Ovary (tissue), 7 donors: ENCODE measurements at regions not wholly inside any gene's neighbourhood (a gene's known extent, or its start where the extent isn't known, plus 50 kb on each side); places are given as distances from the start of the nearest gene placed in this dataset.

Experiments
- DNase-seq, 5 donors: peaks; one replicate each; pipeline ENCODE4 v3.0.0-alpha.2; 2019 to 2020
- H3K27ac ChIP-seq, 2 donors: fragments of 200-600 bp; one replicate each; pipeline versions ENCODE4 v1.5.1 to v1.8.0; 2019 to 2022
- H3K27me3 ChIP-seq: fragments of 200-600 bp; one replicate; pipeline ENCODE4 v1.8.0; 2022
- H3K36me3 ChIP-seq: fragments of 200-600 bp; sonication (generic); one replicate; pipeline ENCODE4 v1.5.1; 2019
- H3K4me1 ChIP-seq: one replicate; pipeline ENCODE4 v1.8.1; 2013; ENCODE audit warnings: mild to moderate bottlenecking, moderate library complexity; ENCODE audit not compliant: insufficient read depth
- H3K4me3 ChIP-seq: fragments of 200-600 bp; sonication (generic); one replicate; pipeline ENCODE4 v1.5.1; 2017
- H3K9me3 ChIP-seq, 2 donors: fragments of 200-600 bp in 1 of 2; sonication (generic) in 1 of 2; one replicate each; pipeline versions ENCODE4 v1.5.1 to v1.8.1; 2013 to 2019; ENCODE audit warnings: mild to moderate bottlenecking in 1 of 2, moderate library complexity in 1 of 2
- EP300 ChIP-seq: sonication (generic); formaldehyde crosslinking; IDR thresholded peaks from one replicate; pipeline ENCODE4 v1.6.1; 2017; ENCODE audit warnings: antibody characterized with exemption
- POLR2A ChIP-seq: fragments of 450-650 bp; IDR thresholded peaks from one replicate; pipeline ENCODE4 v1.6.1; 2017; ENCODE audit warnings: antibody characterized with exemption, mild to moderate bottlenecking, moderate library complexity
- WGBS, 3 donors: extraction: QIAGEN DNeasy Blood & Tissue Kit in 1 of 3; methylation state at CpG; one replicate each; pipeline versions ENCODE4 v1.1.5 to v1.1.7; 2013 to 2017; 5-methylcytosine and 5-hydroxymethylcytosine counted together
- intact Hi-C, 4 donors: fragments of 100-400 bp; cut with DNase I; formaldehyde crosslinking; loops; one replicate each; pipeline versions ENCODE4 v1.11.0 to v1.15.1; 2022 to 2023
- TF ChIP-seq, protein P1 (sequence below), 3 donors: fragments of 450-650 bp in 2 of 3; fragments of 200-600 bp in 1 of 3; IDR thresholded peaks; one replicate each; pipeline versions ENCODE4 v1.5.1 to v1.8.0; 2016 to 2022; ENCODE audit warnings: antibody characterized with exemption in 3 of 3, mild to moderate bottlenecking in 1 of 3
- donor health status: DM: no; HTN: no; CAD: no; lungs with moderate emphysema.
- donor health status: DM: no; HTN: no; CAD: no.
- donor health status: Bipolar disorder and iron deficiency.
- donor health status: DM: no; HTN: no; CAD: no.
- donor health status: DM: yes; HTN: yes; CAD: no.

DNA sequence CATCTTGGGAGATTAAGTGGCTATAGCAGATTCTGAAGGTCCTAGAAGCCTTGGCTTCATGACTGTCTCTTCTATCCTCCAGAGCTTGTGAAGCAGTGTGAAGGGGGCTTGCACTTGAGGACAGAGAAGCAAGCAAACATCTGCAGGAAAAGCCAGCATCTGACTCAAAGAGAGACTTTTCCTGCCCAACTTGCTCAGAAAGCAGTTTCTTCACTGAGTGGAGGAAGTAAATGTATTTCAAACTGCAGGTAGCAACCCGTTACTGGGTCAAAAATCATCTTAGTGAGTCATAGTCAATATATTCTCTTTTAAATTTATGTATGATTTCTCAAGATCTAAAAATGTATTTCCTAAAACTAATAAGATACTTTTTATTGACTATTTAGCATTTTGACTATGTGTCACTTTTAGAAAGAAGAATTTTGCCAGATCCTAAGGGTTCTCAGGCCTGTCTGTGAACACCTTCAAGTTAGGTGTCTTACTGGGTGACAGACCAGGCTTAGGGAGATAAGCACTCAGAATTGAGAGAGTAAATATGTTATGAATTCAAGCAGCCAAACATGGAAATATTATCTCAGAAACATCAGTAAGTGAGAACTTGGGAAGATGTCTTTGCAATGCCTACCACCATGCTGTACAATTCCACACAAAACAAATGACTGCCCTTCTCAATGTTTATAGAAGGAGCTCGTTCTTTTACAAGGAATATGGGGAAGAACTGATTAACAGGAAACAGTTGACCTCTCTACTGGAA, 72.6 kb upstream of the DMAC1 start:
- DNase-seq = no peak
- H3K27ac ChIP-seq = no peak overlapping the region
- H3K4me1 ChIP-seq = no peaks in the 10 kb centered on the region
- intact Hi-C loops = no loop called here
- no peak overlapping the region for H3K4me3 ChIP-seq
- TF ChIP-seq, protein P1, sequence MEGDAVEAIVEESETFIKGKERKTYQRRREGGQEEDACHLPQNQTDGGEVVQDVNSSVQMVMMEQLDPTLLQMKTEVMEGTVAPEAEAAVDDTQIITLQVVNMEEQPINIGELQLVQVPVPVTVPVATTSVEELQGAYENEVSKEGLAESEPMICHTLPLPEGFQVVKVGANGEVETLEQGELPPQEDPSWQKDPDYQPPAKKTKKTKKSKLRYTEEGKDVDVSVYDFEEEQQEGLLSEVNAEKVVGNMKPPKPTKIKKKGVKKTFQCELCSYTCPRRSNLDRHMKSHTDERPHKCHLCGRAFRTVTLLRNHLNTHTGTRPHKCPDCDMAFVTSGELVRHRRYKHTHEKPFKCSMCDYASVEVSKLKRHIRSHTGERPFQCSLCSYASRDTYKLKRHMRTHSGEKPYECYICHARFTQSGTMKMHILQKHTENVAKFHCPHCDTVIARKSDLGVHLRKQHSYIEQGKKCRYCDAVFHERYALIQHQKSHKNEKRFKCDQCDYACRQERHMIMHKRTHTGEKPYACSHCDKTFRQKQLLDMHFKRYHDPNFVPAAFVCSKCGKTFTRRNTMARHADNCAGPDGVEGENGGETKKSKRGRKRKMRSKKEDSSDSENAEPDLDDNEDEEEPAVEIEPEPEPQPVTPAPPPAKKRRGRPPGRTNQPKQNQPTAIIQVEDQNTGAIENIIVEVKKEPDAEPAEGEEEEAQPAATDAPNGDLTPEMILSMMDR (IDR thresholded peaks at IDR 0.05) = no peak
- TF ChIP-seq EP300 = no peak
- no peak for TF ChIP-seq POLR2A
- H3K36me3 ChIP-seq = no peaks in the 10 kb centered on the region
- H3K27me3 ChIP-seq = no peaks in the 10 kb centered on the region
- H3K9me3 ChIP-seq = no peaks in the 10 kb centered on the region
- WGBS, 3 donors = 56 to 64% (median 62%) methylated on average over 2 of the region's 2 CpGs

GRCh38 chr9:7869340-7869739, 69.8 kb upstream of the DMAC1 start:
- H3K4me3 ChIP-seq = no peak overlapping the region
- H3K9me3 ChIP-seq = no peaks in the 10 kb centered on the region
- intact Hi-C loops = no loop called here
- DNase-seq = no peak
- H3K27ac ChIP-seq = no peak overlapping the region
- no peaks in the 10 kb centered on the region for H3K4me1 ChIP-seq
- no peak for TF ChIP-seq POLR2A
- TF ChIP-seq, protein P1 (IDR thresholded peaks at IDR 0.05) = no peak
- no peak for TF ChIP-seq EP300
- 75 to 86% (median 83%) methylated on average over 2 of the region's 2 CpGs for WGBS, 3 donors
- H3K27me3 ChIP-seq = no peaks in the 10 kb centered on the region
- H3K36me3 ChIP-seq = no peaks in the 10 kb centered on the region

DNA sequence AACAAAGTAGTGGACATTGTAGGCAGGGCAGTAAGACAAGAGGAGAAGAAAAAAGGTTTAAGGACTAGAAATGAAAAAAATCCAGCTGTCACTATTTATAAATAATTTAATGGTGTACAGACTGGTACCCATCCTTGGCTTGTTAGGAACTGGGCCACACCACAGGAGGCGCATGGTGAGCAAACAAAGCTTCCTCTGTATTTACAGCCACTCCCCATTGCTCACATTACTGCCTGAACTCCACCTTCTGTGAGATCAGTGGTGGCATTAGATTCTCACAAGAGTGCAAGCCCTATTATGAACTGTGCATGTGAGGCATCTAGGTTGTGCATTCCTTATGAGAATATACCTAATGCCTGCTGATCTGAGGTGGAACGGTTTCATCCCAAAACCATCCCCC, 62.6 kb upstream of the DMAC1 start:
- no peak overlapping the region for H3K27ac ChIP-seq
- no peak overlapping the region for H3K4me3 ChIP-seq
- TF ChIP-seq, protein P1 (IDR thresholded peaks at IDR 0.05) = no peak
- no peak for TF ChIP-seq EP300
- TF ChIP-seq POLR2A = no peak
- no peaks in the 10 kb centered on the region for H3K4me1 ChIP-seq
- no peak for DNase-seq
- 95 to 97% (median 95%) methylated on average over 2 of the region's 2 CpGs for WGBS, 3 donors
- H3K9me3 ChIP-seq = no peaks in the 10 kb centered on the region
- H3K27me3 ChIP-seq = no peaks in the 10 kb centered on the region
- H3K36me3 ChIP-seq = no peaks in the 10 kb centered on the region
- intact Hi-C loops = no loop called here

- DNase-seq = no peak
- no peaks in the 10 kb centered on the region for H3K4me1 ChIP-seq
- H3K4me3 ChIP-seq = no peak overlapping the region
- no peaks in the 10 kb centered on the region for H3K9me3 ChIP-seq
- no peaks in the 10 kb centered on the region for H3K27me3 ChIP-seq
- no peak overlapping the region for H3K27ac ChIP-seq
- TF ChIP-seq EP300 = no peak
- TF ChIP-seq, protein P1 (IDR thresholded peaks at IDR 0.05) = no peak
- TF ChIP-seq POLR2A = no peak
- no peaks in the 10 kb centered on the region for H3K36me3 ChIP-seq
- intact Hi-C loops = no loop called here
- 66 to 80% (median 70%) methylated on average over 2 of the region's 2 CpGs for WGBS, 3 donors
Measured at GRCh38 chr9:7861086-7861485, 61.5 kb upstream of the DMAC1 start.
